MM.1S (cell line): ENCODE measurements at regions not wholly inside any gene's neighbourhood (a gene's known extent, or its start where the extent isn't known, plus 50 kb on each side); places are given as distances from the start of the nearest gene placed in this dataset.

ENCODE experiments used
- EZH2 ChIP-seq: fragments of 300-600 bp; sonication (generic); optimal IDR thresholded peaks from 2 replicates; pipeline ENCODE3; 2017; ENCODE audit warnings: low read depth, mild to moderate bottlenecking, antibody characterized with exemption, low read length, mixed read lengths
- TF ChIP-seq, protein P1 (sequence below): fragments of 300-600 bp; sonication (generic); IDR thresholded peaks from 2 replicates; pipeline ENCODE4 v1.5.1; 2016; ENCODE audit warnings: antibody characterized with exemption, low read length, mixed read lengths

- no peak for TF ChIP-seq EZH2
- TF ChIP-seq, protein P1, sequence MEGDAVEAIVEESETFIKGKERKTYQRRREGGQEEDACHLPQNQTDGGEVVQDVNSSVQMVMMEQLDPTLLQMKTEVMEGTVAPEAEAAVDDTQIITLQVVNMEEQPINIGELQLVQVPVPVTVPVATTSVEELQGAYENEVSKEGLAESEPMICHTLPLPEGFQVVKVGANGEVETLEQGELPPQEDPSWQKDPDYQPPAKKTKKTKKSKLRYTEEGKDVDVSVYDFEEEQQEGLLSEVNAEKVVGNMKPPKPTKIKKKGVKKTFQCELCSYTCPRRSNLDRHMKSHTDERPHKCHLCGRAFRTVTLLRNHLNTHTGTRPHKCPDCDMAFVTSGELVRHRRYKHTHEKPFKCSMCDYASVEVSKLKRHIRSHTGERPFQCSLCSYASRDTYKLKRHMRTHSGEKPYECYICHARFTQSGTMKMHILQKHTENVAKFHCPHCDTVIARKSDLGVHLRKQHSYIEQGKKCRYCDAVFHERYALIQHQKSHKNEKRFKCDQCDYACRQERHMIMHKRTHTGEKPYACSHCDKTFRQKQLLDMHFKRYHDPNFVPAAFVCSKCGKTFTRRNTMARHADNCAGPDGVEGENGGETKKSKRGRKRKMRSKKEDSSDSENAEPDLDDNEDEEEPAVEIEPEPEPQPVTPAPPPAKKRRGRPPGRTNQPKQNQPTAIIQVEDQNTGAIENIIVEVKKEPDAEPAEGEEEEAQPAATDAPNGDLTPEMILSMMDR, result no peak
Observed at GRCh38 chrX:67408423-67409079, 135.3 kb upstream of the AR start.
